HG02642 (cell line): ENCODE measurements at regions not wholly inside any gene's neighbourhood (a gene's known extent, or its start where the extent isn't known, plus 50 kb on each side); places are given as distances from the start of the nearest gene placed in this dataset.
A peak's percentile ranks its signal among the peaks of the same experiment; 100 is the strongest.
"Not testable (repeated sequence)": the region's sequence is repeated elsewhere in the genome, so short reads cannot be mapped to it uniquely, and the experiment has no call there.

ENCODE experiments used
- ATAC-seq: cut with Tn5 transposase; IDR thresholded peaks from one replicate; pipeline ENCODE4 v1.9.1; 2021; ENCODE audit warnings: mild to moderate bottlenecking; ENCODE audit not compliant: unreplicated experiment, poor library complexity

DNA sequence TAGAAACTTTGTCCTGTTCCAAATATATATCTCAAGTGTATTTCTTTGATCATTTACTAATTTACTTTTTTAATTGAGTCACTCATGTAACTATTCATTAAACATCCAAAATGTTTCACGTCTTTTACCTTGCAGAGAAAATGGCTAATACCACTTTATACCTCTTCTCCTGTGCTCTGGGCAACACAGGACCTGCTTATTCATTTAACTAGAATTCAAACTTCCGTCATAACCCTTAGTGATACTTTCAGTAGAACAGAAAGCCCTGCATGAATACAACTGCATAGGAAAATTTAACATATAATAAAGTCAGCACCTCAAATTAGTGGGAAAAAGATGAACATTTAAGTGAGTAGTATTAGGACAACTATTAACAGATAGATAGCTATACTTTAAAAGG is 205.2 kb downstream of the MREG start:
- no peak for ATAC-seq

GRCh38 chr2:215805493-215805892 is 207.9 kb downstream of the MREG start:
- no peak for ATAC-seq

GRCh38 chr2:215803150-215803549 is 210.2 kb downstream of the MREG start:
- ATAC-seq, result no peak

GRCh38 chr2:215799194-215799593 is 214.2 kb downstream of the MREG start:
- no peak for ATAC-seq

- no peak for ATAC-seq
Observed at GRCh38 chr2:215797676-215798075, 215.7 kb downstream of the MREG start.

DNA sequence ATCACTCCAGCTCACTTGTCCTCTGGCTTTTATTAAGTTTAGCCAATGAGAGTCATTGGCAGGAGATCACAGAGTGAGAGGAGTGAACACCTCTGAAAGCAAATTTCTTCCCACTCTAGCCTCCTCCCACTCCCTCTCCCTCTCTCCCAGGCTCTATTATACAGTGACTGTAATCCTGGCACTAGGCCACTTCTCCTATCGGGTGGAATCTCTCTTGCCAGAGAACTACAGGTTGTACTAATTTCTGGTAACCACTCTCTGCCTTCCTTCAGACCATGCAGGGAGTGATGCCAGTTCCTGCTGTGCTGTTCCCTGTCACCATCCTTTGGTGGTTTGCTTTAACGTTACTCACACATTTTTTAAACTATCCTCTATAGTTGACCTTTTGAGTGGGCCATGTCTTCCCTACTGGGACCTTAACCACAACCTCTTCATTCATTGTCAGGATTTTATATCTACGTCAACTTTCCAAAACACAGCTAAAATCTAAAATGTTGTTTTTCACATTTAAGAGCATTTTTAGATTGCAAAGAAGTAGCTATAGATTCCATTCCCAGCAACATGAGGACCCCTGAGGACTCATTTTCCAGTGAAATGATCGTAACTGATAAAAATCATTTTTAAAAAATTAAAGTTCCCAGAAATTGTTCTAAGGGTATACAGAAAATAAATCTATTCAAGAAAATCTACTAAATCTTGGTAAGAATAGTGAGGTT is 217.1 kb downstream of the MREG start:
- no peak for ATAC-seq

GRCh38 chr2:215794829-215795546 is 218.4 kb downstream of the MREG start:
- no peak for ATAC-seq

- ATAC-seq, result peak; percentile 69
Observed at GRCh38 chr2:215793747-215794595, 219.4 kb downstream of the MREG start.

- ATAC-seq, result no peak
Observed at GRCh38 chr2:215791481-215791937, 221.8 kb downstream of the MREG start.

DNA sequence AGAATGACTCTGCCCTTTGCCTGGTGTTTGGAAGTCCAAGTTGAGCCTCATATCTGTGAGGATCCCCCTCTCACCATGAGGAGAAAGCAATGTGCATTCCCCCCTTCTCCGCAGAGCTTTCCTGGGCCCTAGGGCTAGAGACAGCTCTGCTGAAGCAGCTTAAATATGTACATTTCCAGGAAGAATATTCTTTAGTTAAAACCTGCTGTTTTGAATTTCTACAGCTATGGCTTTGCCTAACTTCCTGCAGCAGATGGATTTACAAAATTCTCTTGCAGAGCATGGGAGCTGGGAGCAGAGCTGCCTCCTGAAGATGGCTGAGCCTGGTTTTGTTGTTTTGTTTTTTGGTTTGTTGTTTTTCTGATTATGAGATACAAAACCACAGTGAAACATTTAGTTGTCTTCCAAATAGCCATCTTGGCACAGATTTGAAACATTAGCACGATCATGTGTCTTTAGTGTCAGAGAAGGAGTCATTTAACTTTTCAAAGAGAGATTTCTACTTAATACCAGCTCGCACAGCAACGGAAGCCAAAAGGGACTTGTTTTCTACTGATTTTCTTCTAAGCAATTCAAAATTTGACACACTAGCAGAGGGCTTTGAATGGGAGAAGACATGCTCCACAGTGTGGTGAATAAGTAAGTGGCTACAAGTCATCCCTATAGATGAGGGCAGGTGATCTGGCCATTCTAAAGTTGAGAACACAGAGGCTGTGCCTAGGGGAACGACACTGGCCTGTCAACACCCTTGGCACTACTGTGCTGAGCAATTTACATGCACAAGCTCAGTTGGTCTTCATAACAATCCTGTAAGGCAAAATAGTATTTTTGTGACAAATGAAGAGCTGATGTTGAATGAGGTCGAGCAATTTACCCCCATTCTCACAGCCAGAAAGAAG is 222.6 kb downstream of the MREG start:
- no peak for ATAC-seq

DNA sequence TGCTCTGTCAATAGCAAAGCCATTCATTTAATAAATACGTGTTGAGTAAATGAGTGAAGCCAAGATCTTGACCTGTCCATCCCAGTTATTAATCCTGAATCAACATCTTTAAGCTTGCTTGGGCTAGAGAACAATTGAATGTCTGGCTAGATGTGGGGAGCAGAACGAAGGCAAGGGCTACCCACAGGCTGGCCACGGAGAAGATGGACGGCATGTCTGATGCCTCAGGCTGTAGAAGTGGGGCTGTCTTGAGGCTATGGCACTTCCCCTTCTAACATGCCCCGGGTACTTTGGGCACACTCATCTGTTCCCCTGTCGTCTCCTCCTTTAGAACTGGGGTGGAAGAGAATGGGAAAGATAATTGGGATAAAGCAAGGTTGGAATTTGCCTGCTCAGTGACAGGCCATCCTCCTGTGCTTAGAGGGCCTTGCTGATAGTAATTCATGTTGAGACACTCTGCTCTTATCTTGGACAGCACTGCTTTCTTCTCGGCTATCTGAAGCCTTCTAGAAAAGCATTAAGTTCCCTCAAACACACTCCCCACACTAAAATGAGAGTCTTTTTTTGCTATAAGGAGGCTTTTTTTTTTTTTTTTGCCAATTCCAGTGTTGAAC is 225.7 kb downstream of the MREG start:
- no peak for ATAC-seq

GRCh38 chr2:215787025-215787424 is 226.3 kb downstream of the MREG start:
- no peak for ATAC-seq

DNA sequence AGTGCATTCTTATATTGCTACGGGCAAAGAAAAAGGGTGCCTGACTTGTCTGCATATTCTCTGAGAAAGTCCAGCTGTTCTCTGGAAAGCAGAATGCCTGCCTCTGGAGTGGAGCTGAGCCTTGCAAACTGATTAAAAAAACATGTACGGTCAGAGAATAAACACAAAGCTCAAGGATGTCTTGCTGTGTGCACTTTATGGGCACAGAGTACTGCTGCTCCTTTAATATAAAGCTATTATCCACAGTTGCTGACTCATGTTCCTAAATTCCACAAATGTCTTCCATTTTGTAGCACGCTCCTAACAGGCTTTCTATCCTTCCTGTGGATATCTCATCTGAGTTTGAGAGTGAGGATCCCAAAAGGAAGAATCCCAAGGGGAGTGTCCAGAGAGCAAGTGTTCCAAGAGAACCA is 229.0 kb downstream of the MREG start:
- no peak for ATAC-seq

DNA sequence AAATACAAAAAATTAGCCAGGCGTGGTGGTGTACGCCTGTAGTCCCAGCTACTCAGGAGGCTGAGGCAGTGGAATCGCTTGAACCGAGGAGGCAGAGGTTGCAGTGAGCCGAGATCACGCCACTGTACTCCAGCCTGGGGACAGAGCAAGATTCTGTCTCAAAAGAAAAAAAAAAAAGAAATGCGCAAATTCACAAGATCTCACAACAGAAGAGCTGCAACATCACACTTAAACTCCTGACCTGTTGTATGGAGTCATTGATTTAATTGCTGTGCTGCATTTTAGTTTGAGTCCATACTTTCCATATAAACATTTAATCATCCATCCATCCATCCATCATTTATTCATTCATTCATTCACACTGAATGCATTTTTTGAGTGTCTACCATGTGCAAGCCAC is 229.7 kb downstream of the MREG start:
- ATAC-seq, result not testable (repeated sequence)

DNA sequence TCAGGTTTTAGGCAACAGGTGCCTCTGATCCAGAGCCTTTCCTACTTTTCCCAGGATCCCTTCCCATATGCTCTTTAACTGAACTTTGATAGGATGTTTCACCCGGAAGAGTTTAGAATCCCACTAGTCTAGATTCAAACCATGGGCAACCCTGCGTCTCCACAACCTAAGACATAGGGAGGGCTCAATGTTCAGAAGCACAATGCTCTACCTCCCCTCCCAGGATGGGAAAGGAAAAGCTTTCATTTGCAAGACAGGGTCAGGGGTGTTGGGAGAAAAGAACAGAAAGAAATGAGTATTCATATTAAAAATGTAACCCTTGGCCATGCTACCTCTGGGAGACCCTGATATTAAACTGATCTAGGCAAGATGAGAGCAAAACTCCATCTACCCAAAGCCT is 230.4 kb downstream of the MREG start:
- no peak for ATAC-seq

GRCh38 chr2:215782295-215782694 is 231.1 kb downstream of the MREG start:
- no peak for ATAC-seq

DNA sequence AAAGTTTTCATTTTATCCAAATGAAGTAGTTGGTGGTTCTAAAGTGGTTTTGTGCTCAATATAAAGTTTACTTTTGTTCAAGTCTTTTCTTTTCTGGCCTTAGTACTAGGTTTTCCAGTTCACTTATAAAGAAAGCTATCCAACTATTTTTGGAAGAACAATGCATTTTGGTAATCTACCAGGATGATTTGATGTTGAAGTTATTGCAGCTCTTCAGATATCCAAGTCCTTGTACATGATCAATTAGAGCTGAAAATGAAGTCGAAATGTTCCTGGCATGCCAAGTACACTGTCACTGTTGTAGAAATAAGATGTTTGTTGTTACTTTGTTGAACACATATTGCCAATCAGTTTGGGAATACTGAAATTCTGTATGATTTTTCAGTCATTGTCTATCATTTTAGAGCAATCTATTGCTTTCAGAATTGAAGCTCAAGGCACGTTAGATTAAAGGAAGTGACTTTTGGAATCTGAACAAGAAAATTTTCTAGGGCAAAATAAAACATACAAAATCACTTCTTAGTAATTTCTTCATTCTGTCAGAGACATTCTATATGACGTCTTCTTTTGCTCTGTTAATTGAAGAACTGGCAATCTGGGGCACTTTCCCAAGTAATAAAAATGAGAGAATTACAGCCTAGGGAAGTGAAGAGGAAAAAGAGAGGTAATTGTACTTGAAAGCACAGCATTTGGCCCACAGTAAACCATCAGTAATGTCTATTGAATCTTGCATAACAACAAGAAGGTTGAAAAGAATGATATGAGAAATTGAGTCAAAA is 232.3 kb downstream of the MREG start:
- no peak for ATAC-seq

DNA sequence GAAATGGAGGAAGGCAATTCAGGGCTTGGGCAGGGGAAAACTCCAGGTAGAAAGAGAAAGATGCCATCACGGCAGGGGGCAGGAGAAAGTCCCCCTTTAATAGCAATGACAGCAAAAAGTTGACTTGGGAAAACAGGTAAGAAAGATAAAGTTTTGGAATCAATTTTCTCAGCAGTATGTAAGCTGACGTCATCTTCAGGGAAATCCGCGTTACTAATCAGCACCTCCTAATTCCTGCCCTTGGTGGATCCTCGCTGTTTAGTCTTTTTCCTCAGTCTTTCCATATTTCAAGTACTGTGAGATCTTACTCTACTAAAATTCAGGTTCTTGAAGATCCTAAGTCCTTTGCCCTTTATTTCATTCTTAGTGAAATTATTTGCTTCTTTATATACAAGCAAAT is 233.0 kb downstream of the MREG start:
- no peak for ATAC-seq

DNA sequence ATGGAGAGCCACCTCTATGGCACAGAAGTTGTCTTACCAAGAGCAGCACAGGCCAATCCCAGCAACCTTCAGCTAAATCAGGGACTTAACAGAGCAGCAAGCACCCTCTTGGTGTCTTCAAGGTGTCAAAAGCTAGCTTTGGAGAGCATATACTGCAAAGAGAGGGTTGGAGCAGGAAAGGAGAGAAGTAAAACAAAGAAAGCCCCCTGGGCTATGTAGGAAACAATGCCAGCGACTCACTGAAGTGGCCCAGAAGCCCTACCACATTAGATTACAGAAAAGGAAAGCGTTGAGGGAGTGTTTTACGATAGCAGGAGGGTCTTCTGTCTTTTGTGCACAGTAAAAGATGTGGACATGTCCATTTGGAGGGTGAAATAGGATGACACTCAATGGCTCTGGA is 233.4 kb downstream of the MREG start:
- no peak for ATAC-seq
